Dedifferentiated amniotic fluid mesenchymal stem cell (primary cell): ENCODE measurements at regions not wholly inside any gene's neighbourhood (a gene's known extent, or its start where the extent isn't known, plus 50 kb on each side); places are given as distances from the start of the nearest gene placed in this dataset.

Source experiments
- DNase-seq: peaks from one replicate; pipeline ENCODE4 v3.0.0-alpha.2; 2016; ENCODE audit errors: extremely low spot score

GRCh38 chr3:23051240-23052140 is 151.6 kb upstream of the UBE2E2 start:
- DNase-seq: no peak

- no peak for DNase-seq
Observed at GRCh38 chr3:23052208-23052607, 150.9 kb upstream of the UBE2E2 start.

GRCh38 chr3:23052620-23053019 is 150.5 kb upstream of the UBE2E2 start:
- no peak for DNase-seq

GRCh38 chr3:23055733-23056376 is 147.3 kb upstream of the UBE2E2 start:
- peak; percentile 89 for DNase-seq

- DNase-seq: no peak
Observed at GRCh38 chr3:23062582-23062981, 140.5 kb upstream of the UBE2E2 start.

DNA sequence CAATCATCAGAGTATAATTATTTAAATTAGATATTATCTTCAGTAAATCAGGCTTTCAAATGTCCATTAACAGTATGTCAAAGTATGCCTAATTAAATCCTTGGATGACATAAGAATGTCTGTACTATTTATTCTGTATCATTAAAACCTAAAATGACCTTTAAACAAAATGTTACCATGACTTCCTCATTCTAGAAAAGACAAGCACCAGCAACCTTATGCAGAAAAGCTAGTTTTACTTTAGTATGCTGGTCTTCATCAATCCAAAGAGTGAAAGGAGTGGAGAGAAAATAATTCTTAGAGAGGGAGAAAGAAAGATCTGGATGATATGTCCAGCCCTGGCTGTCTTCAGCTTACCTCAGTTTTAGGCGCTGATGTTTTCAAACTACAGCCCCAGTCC is 140.1 kb upstream of the UBE2E2 start:
- DNase-seq: no peak

DNA sequence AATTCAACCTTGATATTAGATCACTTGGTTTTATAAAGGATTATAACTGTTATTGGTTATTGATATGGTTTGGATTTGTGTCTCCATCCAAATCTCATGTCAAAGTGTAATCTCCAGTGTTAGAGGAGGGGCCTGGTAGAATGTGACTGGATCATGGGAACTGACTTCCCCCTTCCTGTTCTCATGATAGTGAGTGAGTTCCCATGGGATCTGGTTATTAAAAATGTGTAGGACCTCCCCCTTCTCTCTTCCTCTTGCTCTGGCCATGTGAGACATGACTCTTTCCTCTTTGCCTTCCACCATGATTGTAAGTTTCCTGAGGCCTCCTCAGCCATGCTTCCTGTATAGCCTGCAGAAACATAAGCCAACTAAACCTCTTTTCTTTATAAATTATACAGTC is 136.0 kb upstream of the UBE2E2 start:
- no peak for DNase-seq

DNA sequence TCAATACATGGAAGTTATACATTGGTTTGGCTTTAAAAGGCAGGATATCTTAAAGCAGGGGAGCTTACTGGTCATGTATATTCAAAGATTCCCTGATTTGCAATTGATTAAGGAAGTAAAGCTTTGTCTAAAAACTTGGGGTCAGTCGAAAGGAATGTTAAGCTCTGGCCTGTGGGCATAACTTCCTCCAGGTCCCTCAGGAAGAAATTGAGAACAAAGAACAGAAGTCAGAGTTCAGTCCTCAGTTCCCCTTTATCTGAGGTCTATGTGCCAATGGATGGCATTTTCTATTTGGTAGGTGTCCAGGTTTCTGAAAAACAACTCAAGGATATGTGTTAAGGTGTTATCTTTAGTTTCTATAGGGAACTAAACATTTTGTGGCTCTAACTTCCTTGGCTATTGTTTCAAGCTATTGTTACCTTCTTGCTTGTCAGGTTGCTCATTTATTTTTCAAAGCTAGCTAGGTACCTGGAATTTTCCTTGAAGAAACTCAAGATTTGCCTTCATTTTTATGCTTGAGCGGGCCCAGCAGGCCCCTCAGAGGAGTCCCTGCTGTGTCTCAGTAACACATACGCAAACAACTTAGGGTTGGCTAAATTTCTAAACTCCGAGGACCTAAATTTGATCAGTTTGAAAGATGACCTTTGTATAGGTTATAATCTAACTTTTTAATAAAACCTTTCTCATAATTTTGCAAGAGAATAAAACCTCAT is 135.0 kb upstream of the UBE2E2 start:
- DNase-seq: no peak

GRCh38 chr3:23071296-23071695 is 131.8 kb upstream of the UBE2E2 start:
- no peak for DNase-seq

- DNase-seq: no peak
Observed at GRCh38 chr3:23071758-23072157, 131.4 kb upstream of the UBE2E2 start.

- DNase-seq: no peak
Observed at GRCh38 chr3:23072693-23073092, 130.4 kb upstream of the UBE2E2 start.

DNA sequence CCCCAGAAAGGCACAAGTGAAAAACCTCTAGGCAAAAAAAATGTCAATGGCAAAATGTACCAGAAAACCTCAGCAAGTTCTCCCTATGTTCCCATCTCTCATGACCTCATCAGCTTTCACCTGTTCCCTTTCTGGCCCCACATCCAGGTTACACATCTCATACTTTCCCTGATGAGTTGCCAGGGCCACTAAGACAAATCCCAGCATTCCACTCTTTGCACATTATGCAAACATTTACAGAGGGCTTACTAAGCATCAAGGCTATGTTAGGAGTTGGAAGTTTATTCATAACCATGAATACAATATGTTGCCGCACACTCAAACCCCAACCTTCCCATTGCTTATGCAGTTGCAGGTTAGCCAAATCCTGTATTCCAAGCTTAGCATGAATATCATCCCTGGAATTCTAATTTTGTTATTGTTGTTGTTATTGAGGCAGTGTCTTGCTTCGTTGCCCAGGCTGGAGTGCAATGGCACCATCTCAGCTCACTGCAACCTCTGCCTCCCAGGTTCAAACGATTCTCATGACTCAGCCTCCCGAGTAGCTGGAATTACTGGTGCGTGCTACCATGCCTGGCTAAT is 129.3 kb upstream of the UBE2E2 start:
- DNase-seq: no peak

GRCh38 chr3:23075496-23075895 is 127.6 kb upstream of the UBE2E2 start:
- peak; percentile 88 for DNase-seq

GRCh38 chr3:23076437-23076836 is 126.7 kb upstream of the UBE2E2 start:
- DNase-seq: no peak

DNA sequence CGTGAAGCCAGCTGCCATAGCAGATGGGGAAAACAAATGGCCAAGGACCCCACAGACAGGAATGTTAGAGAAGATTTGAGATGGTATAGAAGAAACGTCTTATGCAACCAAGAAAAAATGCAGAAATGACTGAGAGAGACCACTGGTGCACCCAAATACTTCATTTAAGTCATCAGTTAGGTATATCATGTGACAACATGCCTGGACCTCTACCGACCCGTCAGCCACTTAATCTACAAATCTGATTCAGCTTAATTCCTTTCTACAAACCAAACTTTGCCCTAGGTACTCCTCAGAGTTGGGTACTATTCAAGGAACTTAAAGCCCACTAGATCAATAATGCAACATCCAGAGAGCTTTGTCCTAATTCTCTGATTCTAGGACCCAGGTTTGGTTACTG is 126.0 kb upstream of the UBE2E2 start:
- no peak for DNase-seq

GRCh38 chr3:23078735-23079134 is 124.4 kb upstream of the UBE2E2 start:
- no peak for DNase-seq

GRCh38 chr3:23079976-23080375 is 123.2 kb upstream of the UBE2E2 start:
- DNase-seq: no peak

- no peak for DNase-seq
Observed at GRCh38 chr3:23083701-23084100, 119.4 kb upstream of the UBE2E2 start.

GRCh38 chr3:23084367-23084766 is 118.8 kb upstream of the UBE2E2 start:
- no peak for DNase-seq

- DNase-seq: peak; percentile 62
Observed at GRCh38 chr3:23085261-23085660, 117.9 kb upstream of the UBE2E2 start.

- DNase-seq: no peak
Observed at GRCh38 chr3:23086331-23086730, 116.8 kb upstream of the UBE2E2 start.

GRCh38 chr3:23086831-23087230 is 116.3 kb upstream of the UBE2E2 start:
- no peak for DNase-seq
